H1 (cell line): ENCODE measurements at regions not wholly inside any gene's neighbourhood (a gene's known extent, or its start where the extent isn't known, plus 50 kb on each side); places are given as distances from the start of the nearest gene placed in this dataset.

Source experiments
- CTCF ChIP-seq, 3 experiments: IDR thresholded peaks; 1 replicate in 2 of 3; 2 replicates in 1 of 3; pipeline versions ENCODE4 v1.5.1 to v1.6.1; 2011; ENCODE audit warnings: low read length in 3 of 3, mild to moderate bottlenecking in 3 of 3, inconsistent platforms in 2 of 3, low read depth in 1 of 3, moderate library complexity in 1 of 3; ENCODE audit not compliant: insufficient read depth in 1 of 3; ENCODE audit errors: control extremely low read depth in 1 of 3

- TF ChIP-seq CTCF (IDR thresholded peaks at IDR 0.05; ENCODE audit: control extremely low read depth in 1 of 3, insufficient read depth in 1 of 3, low read depth in 1 of 3, low read length in 3 of 3): no peak
Measured at GRCh38 chr2:220077488-220077887, 450.1 kb downstream of the SLC4A3 start (continued).
